GM19468 (cell line): ENCODE measurements at regions not wholly inside any gene's neighbourhood (a gene's known extent, or its start where the extent isn't known, plus 50 kb on each side); places are given as distances from the start of the nearest gene placed in this dataset.

Experiments
- ATAC-seq: cut with Tn5 transposase; IDR thresholded peaks from one replicate; pipeline ENCODE4 v1.9.1; 2021; ENCODE audit warnings: mild to moderate bottlenecking, moderate library complexity, moderate number of reproducible peaks; ENCODE audit not compliant: unreplicated experiment; ENCODE audit errors: extremely low read depth

DNA sequence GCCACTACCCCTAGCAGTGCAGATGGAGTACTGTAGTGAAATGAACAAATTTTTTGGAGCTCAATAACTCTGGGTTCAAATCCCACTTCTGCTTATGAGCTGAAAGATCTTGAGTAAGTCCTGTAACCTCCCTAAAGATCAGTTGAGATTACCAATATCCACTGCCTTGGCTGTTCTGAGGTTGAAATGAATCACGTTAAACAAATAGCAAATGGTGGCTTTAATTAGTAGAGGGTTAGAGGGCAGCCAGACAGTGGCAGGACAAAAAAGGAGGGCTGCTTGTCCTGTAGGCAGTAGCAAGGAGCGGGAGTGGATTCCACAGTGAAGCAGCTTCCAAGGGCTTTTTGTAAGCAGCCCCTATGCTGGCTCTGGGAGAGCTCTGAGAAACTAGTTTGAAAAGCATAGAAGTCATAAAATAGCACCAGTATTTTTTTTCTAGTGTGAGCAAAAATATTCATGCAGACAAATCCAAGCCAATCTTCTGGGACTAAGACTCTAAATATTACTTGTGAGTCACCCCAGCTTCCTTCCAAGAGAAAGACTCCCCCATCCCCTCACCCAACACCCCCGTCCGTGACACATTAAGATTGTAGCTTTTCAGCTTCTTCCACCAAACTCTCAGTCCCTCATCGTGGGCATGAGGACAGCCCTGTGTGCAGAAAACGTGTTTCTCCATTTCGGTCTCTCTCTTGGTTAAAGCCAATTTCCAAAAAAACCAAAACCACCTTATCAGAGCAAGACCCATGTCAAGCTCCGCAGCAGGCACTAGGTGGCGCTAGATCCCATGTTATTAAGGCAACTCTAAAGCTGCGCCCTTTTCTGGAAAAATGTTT lies 123.5 kb upstream of the LGALSL start:
- ATAC-seq: no peak

DNA sequence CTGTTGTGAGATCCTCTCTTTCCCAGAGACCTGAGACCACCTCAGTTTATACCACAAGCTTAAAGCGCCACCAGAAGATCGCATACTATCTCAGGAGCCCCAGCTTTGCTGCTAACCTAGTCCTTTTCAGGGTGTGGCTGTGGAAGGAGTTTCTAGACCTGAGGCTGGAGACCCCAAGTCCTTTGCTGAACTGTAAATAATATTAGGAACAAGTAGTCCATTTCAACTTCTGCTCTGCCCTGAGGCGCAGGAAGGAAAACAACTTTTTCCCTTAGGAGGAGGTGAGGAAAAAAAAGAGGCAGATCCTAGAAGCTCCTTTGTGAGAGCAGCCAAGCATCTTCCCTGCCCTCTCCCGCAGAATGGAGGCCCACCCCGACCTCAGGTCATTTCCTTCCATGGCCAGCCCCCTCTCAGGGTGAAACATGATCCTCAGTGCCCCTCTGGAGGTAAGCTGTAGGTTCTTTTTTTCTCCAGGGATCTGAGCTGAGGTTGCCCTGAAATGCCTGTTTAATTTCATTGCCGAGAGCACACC lies 122.8 kb upstream of the LGALSL start:
- no peak for ATAC-seq

DNA sequence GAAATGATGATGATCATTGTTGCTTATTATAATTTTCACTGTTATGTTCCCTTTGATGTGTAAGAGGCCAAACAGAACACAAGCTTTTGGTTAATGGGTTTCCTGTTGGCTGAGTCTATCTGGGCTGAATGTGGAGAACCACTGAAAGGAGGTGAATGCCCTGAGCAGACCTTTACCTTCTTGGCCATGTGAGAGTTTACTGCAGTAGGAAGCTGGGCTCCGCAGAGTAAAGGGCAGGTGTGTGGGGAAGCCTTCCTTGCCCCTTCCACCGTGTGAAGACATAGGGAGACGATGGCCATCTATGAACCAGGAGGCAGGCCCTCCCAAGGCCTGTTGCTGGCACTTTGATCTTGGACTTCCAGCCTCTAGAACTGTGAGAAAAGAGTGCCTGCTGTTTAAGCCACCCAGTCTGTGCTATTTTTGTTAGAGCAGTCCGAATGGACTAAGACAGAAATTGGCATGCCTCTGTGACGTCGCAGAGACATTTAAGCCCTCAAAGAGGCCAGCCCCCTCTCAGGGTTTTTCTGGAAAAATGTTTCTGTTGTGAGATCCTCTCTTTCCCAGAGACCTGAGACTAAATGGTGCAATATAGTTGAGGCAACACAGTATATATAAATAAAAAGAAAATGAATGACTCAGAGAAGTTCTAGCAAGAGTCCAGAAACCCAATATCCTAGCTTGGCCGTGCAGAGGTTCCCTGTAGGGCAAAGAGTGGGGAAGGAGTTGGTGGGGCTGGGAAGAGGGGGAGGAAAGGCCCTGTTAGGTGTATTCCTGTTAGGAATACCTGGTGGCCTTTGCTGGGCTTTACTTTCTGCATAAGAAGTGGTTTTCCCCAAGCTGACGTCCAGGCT lies 121.9 kb upstream of the LGALSL start:
- ATAC-seq: no peak

DNA sequence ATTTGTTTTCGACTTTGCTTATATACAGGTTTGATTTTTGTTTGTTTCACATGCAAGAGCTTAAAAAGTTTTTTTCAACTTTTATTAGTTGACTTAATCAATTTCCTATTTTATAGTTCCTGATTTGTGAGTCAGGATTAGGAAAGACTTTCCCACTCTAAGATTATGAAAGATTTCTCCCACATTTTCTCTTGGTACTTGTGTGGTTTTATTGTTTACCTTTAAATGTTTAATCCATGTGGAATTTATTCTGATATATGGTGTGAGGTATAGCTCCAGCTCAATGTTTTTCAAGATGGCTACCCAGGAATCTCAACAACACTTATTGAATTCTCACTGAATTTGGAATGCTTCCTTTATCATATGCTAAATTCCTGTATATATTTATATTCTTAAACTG lies 117.8 kb upstream of the LGALSL start:
- ATAC-seq: no peak

DNA sequence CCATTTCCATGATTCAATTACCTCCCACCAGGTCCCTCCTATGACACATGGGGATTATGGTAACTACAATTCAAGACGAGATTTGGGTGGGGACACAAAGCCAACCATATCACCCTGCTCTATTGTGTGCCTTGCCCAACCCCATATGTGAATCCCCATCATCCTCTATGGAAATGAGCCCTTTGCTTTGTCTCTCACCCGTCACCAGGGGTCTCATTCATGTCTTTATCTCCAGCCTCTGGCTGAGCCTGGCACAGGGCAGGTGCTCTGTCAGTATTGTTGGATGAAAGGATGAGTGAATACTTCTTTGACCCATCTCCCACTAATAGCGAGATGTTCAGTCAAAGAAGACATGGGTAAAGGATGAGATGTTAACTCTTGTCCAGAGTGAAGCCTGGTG lies 116.6 kb upstream of the LGALSL start:
- ATAC-seq: no peak

DNA sequence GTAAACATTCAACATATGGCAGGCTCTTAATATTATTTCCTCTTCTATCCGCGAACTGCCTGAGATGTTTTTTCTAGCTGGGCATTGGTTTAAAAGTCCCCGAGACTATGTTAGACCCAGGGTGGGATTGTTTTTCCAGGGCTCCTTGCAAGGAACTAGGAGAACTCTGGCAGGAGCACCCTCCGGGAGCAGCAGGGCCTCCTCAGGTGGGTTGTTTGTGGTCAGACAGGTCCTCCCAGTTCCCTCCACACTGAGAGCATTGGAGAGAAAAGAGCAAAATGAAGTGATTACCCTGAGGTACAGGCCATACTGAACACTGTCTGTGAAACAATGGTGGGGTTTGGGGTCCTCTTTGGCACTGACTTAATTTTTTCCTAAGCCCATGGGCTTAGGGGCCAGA lies 115.9 kb upstream of the LGALSL start:
- no peak for ATAC-seq

DNA sequence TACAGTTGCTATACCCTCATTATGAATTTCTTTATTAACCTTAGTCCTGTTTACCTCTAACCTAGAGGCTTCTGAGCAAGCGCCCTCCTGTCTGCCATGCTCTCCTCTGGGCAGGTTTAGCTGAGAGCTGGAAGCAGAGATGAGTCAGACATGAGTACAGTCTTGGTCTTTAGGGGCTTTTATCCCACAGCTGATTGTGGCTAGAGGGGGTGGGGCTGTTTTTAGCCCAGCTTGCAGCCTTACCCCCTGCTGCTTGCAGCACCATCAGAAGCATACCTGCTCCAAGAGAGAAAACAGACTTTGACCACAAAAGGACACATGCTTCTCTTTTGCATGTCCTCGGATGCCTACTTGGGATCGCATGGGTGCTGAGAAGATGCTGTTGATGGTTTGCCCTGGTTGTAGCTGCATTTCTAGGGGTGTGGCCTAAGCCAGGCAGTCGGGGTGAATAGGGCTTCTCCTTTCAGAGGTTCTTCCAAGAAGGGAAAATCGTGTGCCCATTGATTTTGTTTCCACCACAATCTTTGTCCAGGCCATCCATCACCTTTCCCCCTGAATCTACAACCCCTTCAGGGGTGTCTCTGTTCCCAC lies 115.0 kb upstream of the LGALSL start:
- ATAC-seq: no peak

DNA sequence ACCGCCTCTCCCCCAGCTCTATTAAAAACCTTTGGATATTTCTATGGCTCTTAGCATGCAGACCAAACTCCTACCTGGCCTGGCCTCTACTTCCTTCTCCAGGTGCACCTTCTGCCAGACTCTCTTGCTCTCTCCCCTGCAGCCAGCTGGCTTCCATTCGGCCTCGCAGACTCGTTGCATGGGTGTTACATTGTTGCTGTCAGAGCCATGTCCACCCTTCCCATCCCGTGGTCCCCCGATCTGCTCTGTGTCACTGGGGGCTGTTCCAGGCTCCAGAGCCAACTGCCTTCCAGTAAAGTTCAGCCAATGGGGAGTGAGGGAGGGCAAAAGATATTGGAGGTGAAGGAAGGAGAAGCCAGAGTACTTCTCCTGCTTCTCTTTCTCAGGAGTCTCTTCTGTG lies 112.5 kb upstream of the LGALSL start:
- ATAC-seq: no peak

DNA sequence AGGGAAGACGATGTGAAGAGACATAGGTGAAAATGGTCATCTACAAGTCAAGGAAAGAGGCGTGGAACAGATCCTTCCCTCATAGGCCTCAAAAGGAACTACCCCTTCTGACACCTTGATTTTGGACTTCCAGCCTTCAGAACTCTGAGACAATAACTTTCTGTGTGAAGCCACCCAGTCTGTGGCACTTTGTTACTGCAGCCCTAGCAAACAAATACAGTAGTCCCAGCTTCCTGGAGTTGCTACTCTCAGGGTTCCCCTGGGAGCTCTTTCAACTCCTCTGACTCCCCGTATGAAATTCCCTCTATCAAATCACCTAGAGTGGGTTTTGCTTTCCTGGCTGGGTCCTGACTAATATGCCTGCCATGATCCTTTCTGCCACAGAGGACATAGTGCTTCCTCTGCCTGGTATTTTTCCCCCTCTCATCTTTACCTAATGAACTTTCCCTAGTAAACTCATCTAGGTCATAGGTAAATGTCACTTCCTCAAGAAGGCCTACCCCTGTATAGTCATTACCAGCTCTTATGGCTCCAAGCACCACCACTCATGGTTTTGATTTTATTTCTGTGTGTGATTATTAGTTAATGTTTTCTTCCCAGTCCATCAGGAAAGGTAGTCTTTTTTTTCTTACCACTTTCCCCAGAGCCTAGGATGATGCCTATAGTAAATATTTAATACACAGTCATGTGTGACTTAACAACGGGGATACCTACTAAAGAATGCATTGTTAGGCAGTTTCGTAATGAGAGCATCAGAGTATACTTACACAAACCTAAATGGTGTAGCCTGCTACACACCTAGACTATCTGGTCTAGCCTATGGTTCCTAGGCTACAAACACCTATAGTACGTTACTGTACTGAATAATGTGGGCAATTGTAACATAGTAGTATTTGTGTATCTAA lies 111.5 kb upstream of the LGALSL start:
- ATAC-seq: no peak

DNA sequence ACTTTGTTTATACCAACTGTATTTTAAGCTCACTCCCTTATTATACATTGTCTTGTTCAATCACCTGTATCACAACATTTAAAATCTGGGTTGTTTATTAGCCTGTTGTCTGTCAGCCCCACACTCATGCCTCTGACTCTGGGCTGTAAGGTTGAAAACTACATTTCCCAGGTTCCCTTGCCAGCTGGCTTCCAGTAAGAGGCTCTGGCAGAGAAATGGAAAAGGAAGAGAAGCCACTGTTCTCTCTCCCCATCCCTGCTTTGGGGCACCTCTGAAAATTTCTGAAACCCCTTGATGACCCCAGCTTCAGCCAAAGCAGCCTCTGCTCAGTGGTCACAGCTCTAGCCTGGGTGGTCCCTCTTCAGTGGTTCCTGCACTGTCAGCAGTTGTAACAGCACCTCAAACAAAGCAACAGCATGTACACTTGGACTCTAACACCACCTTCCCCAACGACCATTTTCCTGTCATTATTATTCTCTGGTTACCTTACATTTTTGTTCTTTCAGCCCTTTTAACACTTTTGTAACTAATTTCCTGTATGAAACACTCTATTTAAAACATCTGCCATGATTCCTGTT lies 108.9 kb upstream of the LGALSL start:
- ATAC-seq: no peak

DNA sequence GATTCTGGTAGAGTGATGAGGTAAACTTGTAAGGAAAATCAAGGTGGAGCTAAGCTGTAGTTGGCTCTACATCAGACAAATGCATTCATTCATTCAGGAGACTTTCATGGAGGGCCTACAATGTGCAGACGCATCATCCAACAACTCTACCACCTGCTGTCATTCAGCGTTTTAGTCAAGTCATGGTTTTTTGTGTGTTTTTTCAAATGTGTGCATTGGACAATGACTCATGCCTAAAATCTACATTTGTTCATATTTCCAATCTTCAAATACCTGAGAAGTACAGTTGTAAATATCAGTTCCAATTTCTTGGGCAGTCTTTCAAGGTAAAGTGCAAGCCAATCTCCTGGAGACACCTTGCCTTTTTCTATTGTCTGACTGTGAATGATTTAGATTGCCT lies 108.0 kb upstream of the LGALSL start:
- no peak for ATAC-seq

DNA sequence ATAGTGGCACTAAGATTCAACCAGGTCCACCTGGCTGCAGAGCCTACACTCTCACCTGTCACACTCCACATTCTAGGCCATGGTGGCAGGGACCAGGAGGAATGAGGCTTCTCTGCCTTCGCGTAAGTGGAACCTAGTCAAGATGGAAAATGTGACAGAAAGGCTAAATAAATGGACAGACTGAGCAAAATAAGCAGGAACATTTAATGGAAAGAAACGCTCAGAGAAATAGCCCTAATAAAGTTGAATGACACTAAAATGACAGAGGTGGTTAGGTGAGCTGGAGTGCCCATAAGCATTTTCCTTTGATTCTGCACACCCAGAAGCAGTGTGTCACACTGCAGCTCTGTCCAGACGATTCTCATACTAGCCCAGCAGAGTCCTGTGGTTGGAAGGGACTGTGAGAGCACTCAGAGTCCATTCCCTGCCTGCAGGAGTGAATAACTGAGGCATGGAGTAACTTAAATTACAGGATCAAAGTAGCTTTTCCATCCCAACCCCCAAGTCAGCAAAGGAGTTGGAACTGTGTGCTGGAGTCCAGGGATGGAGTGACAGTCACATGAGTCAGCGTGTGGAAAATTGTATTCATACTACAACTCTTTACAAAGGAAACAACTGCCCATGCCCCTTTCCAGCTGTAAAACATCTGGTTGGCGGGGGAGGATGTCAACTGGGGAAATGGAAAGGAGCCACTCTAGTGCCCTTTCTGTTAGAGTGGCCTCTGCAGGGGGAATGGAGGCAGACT lies 105.4 kb upstream of the LGALSL start:
- no peak for ATAC-seq

DNA sequence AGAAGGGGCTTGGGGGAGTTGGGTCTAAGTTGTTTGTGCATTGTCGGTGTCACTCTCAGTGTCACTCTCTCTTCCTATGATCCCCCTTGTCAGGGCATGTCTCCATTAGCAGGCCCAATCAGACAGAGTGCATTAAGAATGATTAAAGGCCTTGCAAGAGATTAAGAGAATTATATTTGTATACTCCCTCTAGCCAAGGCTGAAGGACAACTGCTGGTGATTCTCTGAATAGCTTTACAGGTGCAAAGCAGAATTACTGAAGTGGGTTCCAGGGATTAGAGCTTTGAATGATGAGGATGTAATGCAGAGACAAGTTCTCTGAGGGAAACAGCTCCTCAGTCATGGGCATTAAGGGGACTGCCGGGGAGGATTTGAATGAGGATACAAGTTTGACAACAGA lies 104.8 kb upstream of the LGALSL start:
- no peak for ATAC-seq

DNA sequence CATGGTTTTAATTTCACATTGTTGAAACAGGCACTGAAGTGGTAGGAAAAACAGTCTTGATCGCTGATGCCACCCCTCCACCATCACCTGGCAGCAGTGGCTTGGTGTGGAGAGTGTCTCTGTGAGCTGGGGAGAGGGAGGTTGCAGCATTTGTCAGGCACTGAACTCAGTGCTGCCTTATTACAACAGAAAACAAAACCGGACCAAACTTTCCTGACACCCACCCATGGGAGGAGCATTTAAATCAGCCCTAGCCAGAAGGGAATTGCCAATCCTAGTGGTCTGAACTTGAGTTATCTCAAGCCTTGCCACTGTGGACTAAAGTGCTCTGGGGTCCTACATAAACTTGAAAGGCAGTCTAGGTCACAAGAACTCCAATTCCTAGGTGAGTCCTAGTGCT lies 103.0 kb upstream of the LGALSL start:
- no peak for ATAC-seq

DNA sequence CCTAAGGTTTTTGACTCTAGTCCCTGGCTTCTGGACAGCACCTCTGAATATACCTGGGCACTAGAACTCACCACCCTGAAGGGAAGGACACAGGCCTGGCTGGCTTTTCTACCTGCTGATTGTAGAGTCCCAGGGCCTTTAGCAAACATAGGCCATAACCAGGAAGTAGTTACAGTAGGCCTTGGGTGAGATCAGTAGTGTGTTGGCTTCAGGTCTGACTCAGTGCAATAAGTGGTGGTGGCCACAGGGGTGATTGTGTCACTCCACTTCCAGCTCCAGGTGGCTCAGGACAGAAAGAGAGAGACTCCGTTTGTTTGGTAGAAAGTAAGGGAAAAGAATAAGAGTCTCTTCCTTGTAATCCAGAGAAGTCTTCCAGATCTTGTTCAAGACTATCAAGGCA lies 101.7 kb upstream of the LGALSL start:
- ATAC-seq: no peak

DNA sequence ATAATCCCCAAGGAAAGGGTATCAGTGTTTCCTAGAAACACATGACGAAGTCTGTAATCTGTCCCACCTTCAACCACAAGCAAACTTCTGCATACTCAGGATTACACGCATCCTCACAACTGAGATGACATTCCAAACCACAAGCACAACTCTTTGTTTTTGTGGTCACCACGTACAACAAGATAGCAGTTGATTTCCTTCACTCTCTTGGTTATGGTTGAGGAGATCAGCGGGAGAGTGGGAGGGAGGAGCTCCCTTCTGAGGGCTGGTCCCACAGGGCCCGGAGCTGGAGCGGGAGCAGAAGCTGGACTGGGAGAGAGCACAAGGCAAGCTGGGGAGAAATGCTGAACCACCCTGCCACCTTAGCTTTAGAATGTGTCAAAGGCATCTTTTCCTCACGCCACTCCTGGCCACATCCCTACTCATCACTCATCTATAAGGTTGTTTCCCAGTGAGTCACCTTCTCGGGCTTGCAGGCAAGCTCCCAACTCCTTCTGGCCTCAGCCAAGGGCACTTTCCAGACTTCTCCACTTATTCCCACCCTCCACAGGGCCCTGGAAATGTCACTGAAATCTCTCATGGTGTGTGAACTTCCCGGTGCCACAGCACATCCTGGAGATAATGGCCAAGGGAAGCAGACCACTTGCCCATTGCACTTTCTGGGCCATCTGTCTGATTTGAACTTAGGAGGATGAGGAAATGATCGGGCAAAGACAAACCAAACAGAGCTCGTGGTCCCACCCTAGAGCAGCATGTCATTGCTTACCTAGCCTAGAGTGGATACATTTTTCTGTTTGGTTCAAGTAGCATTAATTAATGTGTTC lies 98.9 kb upstream of the LGALSL start:
- no peak for ATAC-seq

DNA sequence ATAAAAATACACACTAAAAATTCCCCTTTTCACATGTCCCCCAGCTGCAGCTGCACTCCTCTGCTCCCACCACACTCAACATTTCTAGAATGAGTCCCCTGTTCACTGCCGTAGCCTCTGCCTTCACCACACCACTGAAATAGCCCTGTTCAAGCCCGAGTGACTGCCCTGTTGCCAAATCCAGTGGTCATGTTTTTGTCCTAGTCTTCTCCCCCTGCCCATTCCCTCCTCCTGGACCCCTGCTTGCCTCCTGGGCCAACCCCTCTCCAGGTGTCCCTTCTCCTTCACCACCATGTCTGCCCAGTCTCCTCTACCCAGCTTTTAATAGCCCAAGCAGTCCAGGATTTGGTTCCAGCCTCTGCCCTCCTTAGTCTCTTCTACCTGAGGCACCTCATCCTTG lies 97.1 kb upstream of the LGALSL start:
- no peak for ATAC-seq
